Adrenal gland (tissue), 9 donors: ENCODE measurements at regions not wholly inside any gene's neighbourhood (a gene's known extent, or its start where the extent isn't known, plus 50 kb on each side); places are given as distances from the start of the nearest gene placed in this dataset.

Experiments used
- DNase-seq, 7 donors: peaks; one replicate each; pipeline ENCODE4 v3.0.0-alpha.2; 2019 to 2020
- H3K27ac ChIP-seq, 5 donors: fragments of 200-600 bp; sonication (generic) in 4 of 5; 1 replicate in 3 of 5; 2 replicates in 2 of 5; pipeline versions ENCODE4 v1.5.1 to v1.8.0; 2016 to 2020; ENCODE audit warnings: mild to moderate bottlenecking in 1 of 5
- H3K27me3 ChIP-seq: fragments of 200-600 bp; 2 replicates; pipeline ENCODE4 v1.8.0; 2021
- H3K36me3 ChIP-seq, 2 donors: fragments of 200-600 bp; replicated peaks in 1 of 2; 1 replicate in 1 of 2; 2 replicates in 1 of 2; pipeline versions ENCODE4 v1.5.1 to v1.8.0; 2018 to 2022
- H3K4me1 ChIP-seq, 2 donors: fragments of 200-600 bp; replicated peaks in 1 of 2; 1 replicate in 1 of 2; 2 replicates in 1 of 2; pipeline versions ENCODE4 v1.5.1 to v1.8.0; 2018 to 2021
- H3K4me3 ChIP-seq, 4 donors: fragments of 200-600 bp; sonication (generic) in 3 of 4; one replicate each; pipeline ENCODE4 v1.5.1; 2016 to 2018
- H3K9me3 ChIP-seq, 3 donors: fragments of 200-600 bp; sonication (generic) in 1 of 3; replicated peaks in 1 of 3; 1 replicate in 2 of 3; 2 replicates in 1 of 3; pipeline versions ENCODE4 v1.5.1 to v1.8.0; 2016 to 2021
- POLR2A ChIP-seq, 2 donors: fragments of 450-650 bp; IDR thresholded peaks; one replicate each; pipeline ENCODE4 v1.6.1; 2017; ENCODE audit warnings: antibody characterized with exemption in 2 of 2, mild to moderate bottlenecking in 2 of 2, moderate library complexity in 1 of 2
- WGBS, 4 donors: extraction: QIAGEN DNeasy Blood & Tissue Kit in 2 of 4; methylation state at CpG; one replicate each; pipeline versions ENCODE4 v1.1.5 to v1.1.7; 2013 to 2017; 5-methylcytosine and 5-hydroxymethylcytosine counted together
- intact Hi-C, 2 donors: fragments of 100-400 bp; cut with DNase I; formaldehyde crosslinking; loops; one replicate each; pipeline versions ENCODE4 v1.14.1 to v1.15.0; 2022 to 2023
- TF ChIP-seq, protein P1 (sequence below), 6 experiments: fragments of 450-650 bp in 4 of 6; fragments of 200-600 bp in 2 of 6; sonication (generic) in 1 of 6; IDR thresholded peaks; 1 replicate in 5 of 6; 2 replicates in 1 of 6; pipeline versions ENCODE4 v1.5.1 to v1.8.0; 2016 to 2021; ENCODE audit warnings: antibody characterized with exemption in 6 of 6, mild to moderate bottlenecking in 2 of 6, moderate library complexity in 1 of 6
- donor health status: healthy with polysubstance abuse.
- donor health status: Bipolar disorder and iron deficiency.
- donor health status: DM: yes; HTN: yes; CAD: no.
- donor health status: DM: no; HTN: no; CAD: no.
- donor health status: DM: no; HTN: no; CAD: no.

- intact Hi-C loops: no loop called here
- Histone ChIP-seq H3K27ac (no peak overlapping the region), H3K9me3 (no peaks in the 10 kb centered on the region), H3K4me1 (no peaks in the 10 kb centered on the region), H3K36me3 (no peaks in the 10 kb centered on the region), H3K4me3 (no peak overlapping the region), H3K27me3 (no peaks in the 10 kb centered on the region)
- TF ChIP-seq, protein P1, sequence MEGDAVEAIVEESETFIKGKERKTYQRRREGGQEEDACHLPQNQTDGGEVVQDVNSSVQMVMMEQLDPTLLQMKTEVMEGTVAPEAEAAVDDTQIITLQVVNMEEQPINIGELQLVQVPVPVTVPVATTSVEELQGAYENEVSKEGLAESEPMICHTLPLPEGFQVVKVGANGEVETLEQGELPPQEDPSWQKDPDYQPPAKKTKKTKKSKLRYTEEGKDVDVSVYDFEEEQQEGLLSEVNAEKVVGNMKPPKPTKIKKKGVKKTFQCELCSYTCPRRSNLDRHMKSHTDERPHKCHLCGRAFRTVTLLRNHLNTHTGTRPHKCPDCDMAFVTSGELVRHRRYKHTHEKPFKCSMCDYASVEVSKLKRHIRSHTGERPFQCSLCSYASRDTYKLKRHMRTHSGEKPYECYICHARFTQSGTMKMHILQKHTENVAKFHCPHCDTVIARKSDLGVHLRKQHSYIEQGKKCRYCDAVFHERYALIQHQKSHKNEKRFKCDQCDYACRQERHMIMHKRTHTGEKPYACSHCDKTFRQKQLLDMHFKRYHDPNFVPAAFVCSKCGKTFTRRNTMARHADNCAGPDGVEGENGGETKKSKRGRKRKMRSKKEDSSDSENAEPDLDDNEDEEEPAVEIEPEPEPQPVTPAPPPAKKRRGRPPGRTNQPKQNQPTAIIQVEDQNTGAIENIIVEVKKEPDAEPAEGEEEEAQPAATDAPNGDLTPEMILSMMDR (IDR thresholded peaks at IDR 0.05): no peak
- TF ChIP-seq POLR2A (IDR thresholded peaks at IDR 0.05): no peak
- WGBS, 4 donors: 16 to 25% (median 22%) methylated on average over 2 of the region's 2 CpGs
- DNase-seq: no peak
These were observed 207.9 kb upstream of the ISX start for GRCh38 chr22:34858066-34858465.

GRCh38 chr22:34861787-34862186, 204.2 kb upstream of the ISX start:
- no peaks in the 10 kb centered on the region for H3K4me1 ChIP-seq
- H3K27me3 ChIP-seq: no peaks in the 10 kb centered on the region
- DNase-seq: no peak
- H3K36me3 ChIP-seq: no peaks in the 10 kb centered on the region
- no peaks in the 10 kb centered on the region for H3K9me3 ChIP-seq
- 64 to 90% (median 84%) methylated on average over 2 of the region's 2 CpGs for WGBS, 4 donors
- H3K27ac ChIP-seq: no peak overlapping the region
- TF ChIP-seq, protein P1 (IDR thresholded peaks at IDR 0.05): no peak
- no peak for TF ChIP-seq POLR2A (IDR thresholded peaks at IDR 0.05)
- intact Hi-C loops: no loop called here
- H3K4me3 ChIP-seq: no peak overlapping the region

- no peaks in the 10 kb centered on the region for H3K4me1 ChIP-seq
- no peak overlapping the region for H3K4me3 ChIP-seq
- intact Hi-C loops: no loop called here
- no peak overlapping the region for H3K27ac ChIP-seq
- TF ChIP-seq POLR2A (IDR thresholded peaks at IDR 0.05): no peak
- TF ChIP-seq, protein P1 (IDR thresholded peaks at IDR 0.05): no peak
- 60 to 76% (median 68%) methylated on average over 4 of the region's 4 CpGs for WGBS, 4 donors
- no peak for DNase-seq
- H3K27me3 ChIP-seq: no peaks in the 10 kb centered on the region
- no peaks in the 10 kb centered on the region for H3K36me3 ChIP-seq
- no peaks in the 10 kb centered on the region for H3K9me3 ChIP-seq
These were observed 199.9 kb upstream of the ISX start for GRCh38 chr22:34866081-34866480.

DNA sequence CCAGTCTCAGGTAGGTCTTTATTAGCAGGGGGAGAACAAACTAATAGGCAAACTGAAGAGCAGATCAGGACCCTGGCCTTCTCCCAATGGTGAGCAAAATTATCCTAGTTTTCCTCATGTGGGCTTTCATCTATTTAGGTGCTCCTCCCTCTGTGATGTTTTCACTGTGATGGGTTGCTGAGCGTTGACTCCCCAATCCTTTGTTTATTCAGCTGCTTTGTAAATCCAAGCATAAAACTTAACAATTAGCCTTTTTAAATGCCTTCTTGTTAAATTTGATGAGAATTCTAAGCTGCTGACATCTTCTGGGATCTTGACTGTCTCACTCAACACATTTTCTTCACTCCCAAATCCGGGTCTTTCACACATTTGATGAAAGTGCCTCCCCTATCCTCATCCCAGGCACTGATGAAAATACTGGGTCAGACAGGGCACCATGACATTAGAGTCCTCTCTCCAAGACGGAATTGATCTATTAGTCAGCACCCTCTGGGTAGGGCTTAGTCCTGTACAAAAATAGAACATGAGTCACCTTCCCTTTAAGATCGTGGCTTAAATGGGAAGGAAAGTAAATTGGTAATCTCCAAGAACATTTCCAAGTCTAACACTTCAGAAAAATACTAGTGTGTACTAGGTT, 199.3 kb upstream of the ISX start:
- intact Hi-C loops: no loop called here
- 35 to 38% (median 35%) methylated on average over 4 of the region's 4 CpGs for WGBS, 4 donors
- no peaks in the 10 kb centered on the region for H3K36me3 ChIP-seq
- H3K9me3 ChIP-seq: no peaks in the 10 kb centered on the region
- no peak overlapping the region for H3K27ac ChIP-seq
- H3K4me1 ChIP-seq: no peaks in the 10 kb centered on the region
- no peaks in the 10 kb centered on the region for H3K27me3 ChIP-seq
- DNase-seq: no peak
- no peak overlapping the region for H3K4me3 ChIP-seq
- no peak for TF ChIP-seq POLR2A (IDR thresholded peaks at IDR 0.05)
- TF ChIP-seq, protein P1 (IDR thresholded peaks at IDR 0.05): no peak
